NCI-H1417 (cell line): ENCODE measurements at regions not wholly inside any gene's neighbourhood (a gene's known extent, or its start where the extent isn't known, plus 50 kb on each side); places are given as distances from the start of the nearest gene placed in this dataset.
A peak's percentile ranks its signal among the peaks of the same experiment; 100 is the strongest.

Experiments used
- DNase-seq, 3 experiments: peaks; one replicate each; lab custom pipeline; 2025; lab: John Stamatoyannopoulos, UW

DNA sequence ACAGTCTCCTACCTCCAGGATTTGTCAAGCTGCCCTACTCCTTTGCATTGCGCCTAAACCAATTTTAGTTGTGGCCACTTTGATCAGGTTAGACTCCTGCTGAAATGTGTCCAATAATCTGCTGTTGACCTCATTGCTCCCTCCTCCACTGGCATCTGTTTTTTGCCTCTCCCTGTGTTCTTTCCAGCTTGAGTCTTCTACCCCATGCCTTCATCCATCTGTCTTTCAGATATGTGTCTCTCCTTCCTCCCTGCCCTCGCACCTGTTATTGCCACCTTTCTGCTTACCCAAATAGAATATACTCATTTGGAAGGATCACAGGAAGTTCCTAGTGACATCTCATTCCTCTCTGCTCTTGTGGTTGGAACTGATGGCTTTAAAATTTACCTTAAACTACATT, 366.6 kb upstream of the CLNK start:
- no peak for DNase-seq

DNA sequence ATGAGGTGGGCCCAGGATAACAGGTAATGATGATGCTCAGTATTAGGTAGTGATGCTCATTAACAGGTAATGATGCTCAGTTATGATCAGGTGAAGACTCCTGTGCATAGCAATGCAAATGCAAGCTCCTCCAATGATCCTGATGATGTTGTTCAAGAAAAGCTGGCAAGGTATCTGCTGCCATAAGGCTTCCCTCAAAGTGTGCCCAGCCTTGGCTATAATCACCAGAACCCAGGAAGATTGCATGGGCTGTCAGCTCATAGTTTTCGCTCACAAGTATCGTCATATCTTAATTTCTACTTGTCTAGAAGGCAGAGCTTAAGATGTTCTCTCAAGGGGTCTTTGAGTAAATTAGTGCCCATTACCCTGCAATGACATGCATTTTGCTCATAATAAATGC, 366.2 kb upstream of the CLNK start:
- DNase-seq, result no peak

DNA sequence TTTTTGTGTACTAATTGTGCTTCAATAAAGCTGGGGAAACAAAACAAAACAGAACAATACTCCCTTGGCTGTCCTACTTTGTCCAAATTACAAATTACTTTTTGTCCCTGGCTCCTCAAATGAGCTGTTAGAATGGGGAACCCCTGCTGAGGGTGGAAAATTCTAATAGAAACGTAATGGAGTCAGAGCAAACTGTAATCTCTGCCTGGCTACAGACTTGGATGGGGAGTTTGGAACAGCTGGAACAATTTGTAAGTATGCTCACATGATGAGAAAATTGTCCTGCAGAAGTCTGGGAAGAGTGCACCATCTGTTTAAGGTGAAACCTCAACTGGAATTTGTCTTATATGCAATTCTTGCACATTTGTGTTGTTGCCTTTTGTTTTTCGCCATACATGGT, 364.4 kb upstream of the CLNK start:
- DNase-seq, result no peak

DNA sequence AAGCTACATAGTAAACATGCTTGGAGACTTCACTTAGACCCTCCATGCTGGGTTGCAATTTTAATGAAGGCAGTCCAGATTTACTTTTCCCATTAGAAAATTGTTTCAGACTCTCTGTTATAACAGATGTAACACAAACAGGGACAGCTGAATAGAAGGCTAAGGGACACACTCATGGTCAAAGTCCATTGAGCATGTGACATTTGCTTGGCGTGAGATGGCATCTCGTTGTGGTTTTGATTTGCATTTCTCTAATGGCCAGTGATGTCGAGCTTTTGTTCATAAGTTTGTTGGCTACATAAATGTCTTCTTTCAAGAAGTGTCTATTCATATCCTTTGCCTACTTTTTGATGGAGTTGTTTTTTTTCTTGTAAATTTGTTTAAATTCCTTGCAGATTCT, 358.2 kb upstream of the CLNK start:
- DNase-seq, result no peak

DNA sequence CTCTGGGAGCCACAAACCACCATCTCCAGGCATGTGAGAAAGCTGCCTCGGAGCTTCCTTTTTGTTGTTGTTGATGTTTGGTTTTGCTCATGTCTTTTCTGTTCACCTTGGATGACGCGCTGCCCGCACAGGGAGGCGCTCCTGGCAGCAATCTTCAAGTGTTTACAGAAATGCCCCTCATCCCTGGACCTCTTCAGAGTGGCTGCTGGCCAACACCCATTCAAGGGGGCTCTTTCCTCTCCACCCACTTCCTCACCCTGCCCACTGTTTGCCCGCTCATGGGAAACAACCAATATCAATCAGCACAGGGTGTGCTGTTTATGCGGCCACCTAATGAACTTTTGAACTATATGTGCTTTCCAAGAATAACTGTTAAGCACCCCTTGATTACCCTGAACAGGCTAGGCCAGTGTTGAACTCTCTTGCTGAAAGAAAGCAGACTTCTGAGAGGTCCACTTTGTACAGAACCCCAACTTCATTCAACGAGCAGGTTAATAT, 355.1 kb upstream of the CLNK start:
- no peak for DNase-seq

DNA sequence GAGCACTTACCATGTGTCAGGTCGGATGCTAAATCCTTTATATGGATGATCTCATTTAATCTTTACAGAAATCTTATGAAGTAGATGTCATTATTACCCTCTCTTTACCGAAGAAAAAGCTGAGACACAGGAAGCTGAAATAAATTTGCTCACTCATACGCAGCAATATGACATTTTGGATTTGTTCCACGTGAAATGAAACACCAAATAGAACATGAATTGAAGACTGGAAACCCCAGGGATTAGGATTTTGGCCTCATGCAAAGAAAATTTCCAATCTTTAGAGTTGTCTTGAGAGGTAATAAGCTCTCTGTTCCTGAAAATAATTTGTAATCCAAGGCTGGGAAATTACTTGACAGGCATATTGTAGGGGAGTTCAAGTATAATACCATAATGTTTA, 354.4 kb upstream of the CLNK start:
- DNase-seq, result no peak

DNA sequence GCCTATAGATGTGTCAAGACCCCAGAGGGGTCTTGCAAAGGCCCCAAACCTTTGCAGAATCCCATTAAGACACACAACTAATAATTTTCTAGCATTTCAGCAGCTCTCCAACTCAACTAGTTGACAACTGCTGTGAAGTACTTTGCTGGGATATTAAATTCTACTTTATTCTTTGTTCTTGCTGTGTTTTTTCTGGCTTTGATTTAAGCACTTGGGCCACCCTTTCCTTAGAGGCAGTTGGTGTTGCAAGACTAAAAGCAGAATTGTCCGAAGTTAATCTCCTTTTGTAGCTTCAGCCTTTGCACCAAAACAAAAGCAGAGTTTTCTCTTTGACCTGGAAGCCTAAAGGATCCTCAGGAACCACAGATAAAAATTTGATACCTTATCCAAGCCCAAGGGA, 353.1 kb upstream of the CLNK start:
- DNase-seq, result no peak

DNA sequence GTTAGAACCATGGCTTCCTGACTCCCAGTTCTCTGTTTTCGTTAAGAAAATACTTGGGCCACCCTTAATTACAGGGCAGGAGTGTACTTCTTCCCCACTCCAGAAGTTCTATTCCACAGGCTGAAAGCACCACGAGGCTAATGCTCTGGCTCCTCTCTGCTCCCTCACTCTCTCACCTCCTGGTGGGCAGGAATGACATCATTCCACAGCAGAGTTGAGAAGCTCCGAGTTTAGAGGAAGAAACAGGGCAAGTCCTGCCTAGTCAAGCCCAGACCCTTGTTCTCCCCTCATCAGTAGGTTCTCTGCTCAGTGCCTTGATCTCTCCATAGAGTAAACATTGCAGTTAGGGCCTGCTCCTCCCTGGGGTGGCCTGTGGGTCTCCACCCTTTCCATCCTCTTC, 343.8 kb upstream of the CLNK start:
- no peak for DNase-seq

DNA sequence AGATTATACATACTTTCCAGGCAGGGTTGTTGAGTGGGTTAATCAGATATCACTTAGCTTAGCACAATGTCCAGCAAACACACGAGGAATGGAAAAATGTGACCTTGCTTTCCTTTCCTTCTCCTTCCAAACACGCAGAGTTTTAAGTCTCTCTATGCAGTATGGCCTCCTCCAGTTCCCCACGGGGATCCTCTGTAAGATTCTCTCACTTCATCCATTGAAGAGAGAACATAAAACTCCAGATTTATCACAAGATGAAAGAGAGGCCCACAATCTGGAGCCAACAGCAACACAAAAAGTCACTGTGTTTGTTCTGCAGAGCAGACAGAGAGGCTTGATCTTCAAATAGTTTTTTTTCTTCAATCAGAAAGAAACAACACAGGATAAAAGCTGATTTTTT, 336.8 kb upstream of the CLNK start:
- DNase-seq, result no peak

DNA sequence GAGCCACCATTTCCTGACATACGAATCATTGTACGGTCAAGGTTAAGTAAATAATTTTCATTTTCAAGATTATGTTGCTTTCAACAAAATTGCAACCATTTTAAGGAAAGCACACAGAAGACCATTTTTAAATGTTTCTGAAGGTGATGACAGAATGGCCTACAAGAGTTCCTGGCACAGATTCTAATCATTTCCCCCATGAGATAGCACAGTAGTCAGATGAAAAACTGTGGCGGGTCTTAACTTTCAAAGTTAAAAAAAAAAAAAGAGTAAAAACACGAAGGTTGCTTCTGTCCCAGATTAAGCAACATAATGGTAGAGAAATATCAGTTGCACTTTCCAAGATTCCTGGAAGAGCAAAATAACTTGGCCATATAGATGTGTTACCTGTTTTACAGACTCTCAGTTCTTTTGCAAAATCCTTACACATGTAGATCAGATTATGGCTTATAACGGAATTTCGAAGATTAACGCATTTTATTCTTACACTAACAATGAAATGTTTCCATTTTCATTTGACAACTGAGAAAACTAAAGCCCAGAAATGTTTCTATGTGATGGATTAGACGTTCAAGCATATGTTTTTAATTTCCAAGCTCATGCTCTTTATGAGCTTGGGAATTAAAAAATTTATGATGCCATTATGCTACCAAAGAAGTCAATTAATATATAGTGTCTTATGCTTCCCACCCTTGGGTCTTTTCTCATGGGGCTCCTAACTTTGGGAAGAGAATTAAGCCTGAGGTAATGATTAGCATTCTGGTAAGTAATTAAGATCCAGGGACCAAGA, 335.1 kb upstream of the CLNK start:
- no peak for DNase-seq

DNA sequence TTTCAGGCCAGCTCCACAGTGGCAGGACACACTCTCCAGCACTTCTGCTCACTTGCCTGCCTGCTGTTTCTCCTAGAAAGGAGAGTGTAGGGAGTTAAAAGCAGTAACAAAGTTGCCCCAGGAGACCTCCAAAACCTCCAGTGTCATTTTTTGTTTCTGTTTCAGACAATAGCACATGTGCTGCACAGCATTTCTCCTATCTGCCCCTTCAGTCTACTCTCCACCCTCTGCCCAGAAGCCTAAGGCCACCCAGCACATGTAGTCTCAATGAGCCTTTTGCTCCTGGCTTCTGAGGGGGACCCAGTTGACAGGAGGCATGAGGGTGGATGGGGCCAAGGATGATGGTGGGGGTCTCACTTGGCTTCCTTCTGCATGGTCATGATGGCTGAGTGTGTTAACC, 329.6 kb upstream of the CLNK start:
- DNase-seq, result no peak

DNA sequence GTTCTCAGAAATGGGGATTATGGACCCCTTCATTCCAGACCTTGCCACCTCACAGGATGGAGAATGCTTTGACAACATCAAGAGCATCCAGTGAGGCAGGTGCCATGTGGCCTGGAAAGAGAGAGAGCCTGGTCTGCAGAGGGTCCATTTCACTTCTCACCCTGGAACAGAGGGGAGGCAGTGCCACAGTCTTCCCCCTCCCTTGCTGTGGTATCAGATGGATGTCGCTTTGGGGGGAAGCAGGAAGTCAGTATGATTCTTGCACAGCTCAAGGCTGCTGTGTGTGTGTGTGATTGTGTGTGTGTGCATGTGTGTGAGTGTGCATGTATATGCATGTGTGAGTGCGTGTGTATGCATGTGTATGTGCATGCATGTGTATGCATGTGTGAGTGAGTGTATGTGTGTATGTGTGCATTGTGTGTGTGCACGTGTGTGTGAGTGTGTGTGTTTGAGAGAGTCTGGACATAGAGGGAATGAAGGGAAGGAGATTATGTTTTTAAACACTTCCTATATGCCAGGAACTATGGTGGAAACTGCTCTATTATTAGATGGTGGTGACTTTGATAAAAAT, 328.6 kb upstream of the CLNK start:
- DNase-seq, result no peak

DNA sequence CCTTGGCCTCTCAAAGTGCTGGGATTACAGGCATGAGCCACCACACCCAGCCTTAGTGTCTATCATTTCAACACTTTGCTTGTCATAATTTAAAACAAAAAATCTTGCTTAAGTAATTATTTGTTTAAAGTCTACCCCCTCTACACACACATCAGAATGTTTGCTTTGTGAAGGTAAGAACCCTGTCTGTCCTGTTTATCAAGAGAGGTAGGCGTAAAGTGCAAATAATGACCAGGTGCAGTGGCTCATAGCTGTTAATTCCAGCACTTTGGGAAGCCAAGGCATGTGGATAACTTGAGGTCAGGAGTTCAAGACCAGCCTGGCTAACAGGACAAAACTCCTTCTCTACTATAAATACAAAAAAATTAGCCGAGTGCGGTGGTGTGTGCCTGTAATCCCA, 326.7 kb upstream of the CLNK start:
- peak in 2 of 3 experiments; percentile 16 to 71 for DNase-seq

DNA sequence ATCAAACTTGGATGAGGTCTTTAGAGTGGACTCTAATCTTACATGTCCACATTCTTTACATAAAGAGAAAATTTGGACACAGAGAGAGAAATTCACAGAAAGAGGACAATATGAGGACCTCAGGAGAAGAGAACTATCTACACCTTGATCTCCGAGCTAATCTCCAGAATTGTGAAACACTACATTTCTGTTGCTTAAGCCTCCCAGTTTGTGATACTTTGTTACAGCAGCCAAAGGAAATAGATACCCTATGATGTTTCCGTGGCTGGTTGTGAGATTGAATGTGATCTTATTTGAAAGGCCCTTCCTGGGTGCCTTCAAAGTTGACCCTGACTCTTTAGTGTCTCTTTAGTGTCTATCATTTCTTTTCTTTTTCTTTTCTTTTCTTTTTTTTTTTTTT, 326.1 kb upstream of the CLNK start:
- DNase-seq, result no peak

DNA sequence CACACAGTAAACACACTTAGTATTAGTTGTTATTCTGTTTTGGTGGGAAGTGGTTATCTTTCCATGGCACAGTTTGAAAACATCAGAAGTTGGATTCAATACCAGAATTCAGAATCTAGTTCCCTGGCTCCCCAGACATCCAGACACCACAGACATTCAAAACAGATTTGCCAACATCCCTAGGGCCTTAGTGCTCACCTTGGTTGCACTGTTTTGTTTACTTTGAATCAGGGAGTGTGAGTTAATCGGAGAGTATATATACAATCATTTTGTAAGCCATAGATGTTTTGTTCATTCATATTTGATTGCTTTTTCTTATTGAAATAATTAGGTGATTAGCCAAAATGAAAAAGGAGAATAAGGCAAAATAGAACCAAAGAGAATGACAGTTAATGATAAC, 324.7 kb upstream of the CLNK start:
- DNase-seq, result no peak

DNA sequence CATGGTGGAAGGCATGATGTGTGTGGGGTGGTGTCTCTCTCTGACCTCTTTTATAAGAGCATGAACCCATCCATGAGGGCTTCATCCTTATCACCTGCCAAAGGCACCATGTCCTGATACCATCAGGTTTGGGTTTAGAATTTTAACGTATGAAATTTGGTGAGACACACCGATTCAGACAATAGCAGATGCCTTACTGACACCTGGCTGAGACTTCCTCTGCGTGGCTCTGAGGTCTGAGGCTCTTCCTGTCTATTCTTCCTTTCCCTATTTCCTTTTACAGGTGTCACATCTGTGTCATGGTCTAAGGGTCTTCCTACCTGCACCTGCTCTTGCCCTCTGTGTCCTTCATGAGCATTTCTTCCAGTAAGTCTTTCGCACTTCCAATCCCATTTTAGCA, 320.7 kb upstream of the CLNK start:
- no peak for DNase-seq

DNA sequence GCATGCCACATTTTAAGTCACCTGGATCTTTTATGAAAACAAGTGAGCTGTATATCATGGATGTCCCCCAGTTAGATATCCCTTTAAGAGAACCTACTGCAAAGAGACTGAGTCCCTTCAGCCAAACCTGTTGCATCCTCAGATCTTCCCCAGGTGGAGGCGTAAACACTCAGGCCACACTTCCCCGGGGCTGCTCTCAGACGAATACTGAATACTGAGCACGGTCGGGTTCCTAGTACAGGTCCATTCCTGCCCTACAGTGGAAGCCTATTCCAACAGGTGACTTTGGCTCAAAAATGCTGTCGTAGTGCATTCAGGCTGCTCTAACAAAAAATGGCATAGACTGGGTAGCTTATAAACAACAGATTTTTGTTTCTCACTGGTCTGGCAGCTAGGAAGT, 320.2 kb upstream of the CLNK start:
- no peak for DNase-seq

DNA sequence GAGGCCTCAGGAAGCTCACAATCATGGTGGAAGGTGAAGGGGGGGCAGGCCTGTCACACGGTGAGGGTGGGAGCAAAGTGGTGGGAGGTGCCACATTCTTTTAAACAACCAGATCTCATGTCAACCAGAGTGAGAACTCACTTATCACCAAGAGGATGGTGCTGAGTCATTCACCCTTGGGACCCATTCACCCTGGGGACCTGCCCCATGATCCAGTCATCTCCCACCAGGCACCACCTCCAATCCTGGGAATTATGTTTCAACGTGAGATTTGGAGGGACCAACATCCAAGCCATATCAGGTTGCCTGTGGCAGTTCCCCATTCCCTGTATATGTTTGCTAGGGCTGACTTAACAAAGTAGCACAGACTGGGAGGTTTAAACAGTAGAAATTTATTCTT, 318.4 kb upstream of the CLNK start:
- DNase-seq, result no peak

DNA sequence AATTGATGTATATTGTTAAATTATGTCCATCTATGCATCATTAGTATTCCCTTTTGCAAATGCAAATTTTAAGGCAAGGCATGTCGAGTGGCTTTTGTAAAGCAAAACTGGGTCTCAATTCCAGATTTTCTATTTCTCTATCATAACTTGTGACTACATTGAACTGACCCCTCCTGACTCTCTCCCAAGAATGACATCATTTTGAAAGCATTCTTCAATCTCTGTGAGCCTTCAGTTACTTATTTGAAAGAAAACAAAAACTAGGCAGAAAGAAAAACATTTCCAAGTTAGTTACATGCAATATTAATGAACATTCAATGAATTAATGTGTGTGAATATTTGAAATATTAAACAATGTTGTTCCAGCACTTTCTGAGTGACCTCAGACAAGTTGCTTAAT, 314.3 kb upstream of the CLNK start:
- no peak for DNase-seq

DNA sequence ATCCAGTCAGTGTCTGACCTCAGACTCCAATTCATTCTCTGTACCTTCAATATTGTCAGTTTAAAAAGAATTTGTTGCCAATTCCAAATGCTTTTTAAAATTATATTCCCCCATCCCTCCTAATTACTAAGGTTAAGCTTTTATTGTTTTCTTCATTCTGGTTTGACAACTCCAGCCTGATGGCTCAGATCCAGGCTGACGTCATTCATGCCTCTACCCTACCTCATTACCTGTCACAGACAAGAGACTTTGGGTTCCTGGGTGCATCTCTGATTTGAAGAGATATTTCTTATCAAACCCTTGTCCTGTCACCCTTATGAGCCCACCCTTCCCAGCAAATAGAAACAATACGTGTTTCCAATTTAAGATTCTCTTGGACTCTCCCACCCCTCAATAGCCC, 300.2 kb upstream of the CLNK start:
- no peak for DNase-seq

DNA sequence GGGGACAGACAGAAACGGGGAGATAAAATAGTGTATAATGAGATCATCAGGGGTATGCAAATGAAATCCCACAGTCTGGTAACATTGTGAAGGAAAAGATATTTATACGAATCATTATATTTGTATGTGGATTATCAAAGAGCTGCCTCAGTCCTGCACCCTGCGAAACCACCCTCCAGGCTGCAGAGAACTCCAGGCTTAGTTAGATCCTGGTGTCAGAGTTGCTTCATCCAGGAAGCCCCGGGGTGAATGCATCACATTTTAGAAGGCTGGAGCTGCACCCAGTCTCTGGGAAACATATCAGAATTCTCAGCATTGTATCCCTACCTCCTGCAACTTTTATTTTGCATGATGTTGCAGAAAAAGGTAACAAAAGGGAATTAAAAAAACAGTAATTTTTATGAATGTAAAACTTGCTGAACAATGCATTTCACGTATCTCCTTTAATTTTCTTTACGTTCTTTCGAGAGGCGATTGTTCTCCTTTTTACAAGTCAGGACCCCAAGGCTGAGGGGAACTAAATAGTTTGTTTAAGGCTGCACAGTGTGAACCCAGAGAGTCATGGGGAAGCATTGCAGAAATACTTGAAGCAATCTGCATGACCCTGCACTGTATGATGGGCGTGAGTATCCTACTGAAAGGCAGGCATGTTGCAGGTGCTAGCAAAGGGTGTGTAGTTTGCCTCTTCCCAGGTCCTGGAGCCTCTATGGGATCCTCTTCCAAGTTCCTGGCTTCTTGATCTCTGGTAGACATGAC, 299.5 kb upstream of the CLNK start:
- no peak for DNase-seq

DNA sequence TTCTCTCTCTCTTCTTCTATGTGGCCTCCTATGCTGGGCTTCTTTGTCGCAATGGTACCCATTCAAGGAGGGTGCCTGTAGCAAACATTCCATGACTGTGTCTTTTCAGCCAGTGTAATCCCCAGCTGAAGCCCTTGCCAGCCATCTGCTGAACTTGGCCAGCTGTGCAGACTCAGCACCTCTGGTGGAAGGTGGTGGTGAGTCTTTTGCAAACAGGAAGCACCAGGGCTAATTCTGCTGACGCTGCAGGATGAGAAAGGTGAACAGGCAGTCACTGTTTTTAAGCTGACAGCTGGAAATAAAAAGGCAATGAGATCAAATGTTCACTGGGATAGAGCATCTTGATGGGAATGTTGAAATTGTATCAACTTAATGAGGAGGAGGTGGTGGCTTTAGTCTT, 298.7 kb upstream of the CLNK start:
- peak in 1 of 3 experiments; percentile 16 for DNase-seq

DNA sequence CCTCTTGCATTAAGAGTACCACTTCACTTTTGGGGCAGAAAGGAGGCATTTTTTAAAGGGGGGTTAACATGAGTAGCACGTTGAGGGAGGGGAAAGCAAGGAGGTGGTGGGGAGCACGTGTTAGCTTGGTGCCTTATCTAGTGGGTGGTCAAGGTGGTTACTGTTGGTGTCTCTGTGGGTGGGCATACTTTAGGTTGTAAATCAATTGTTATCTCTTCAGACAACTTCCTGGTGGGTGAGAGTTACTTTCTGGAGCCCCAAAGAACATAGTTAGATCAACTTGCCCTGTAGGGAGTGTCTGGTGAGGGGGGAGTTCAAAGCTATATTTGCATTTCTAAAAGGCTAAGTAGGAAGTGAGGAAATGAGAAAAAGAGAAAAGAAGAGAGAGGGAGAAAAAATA, 297.7 kb upstream of the CLNK start:
- no peak for DNase-seq
